KOPT-K1 (cell line): ENCODE measurements at regions not wholly inside any gene's neighbourhood (a gene's known extent, or its start where the extent isn't known, plus 50 kb on each side); places are given as distances from the start of the nearest gene placed in this dataset.
"Not testable (repeated sequence)": the region's sequence is repeated elsewhere in the genome, so short reads cannot be mapped to it uniquely, and the experiment has no call there.

ENCODE experiments used
- H3K27ac ChIP-seq: fragments of 200-600 bp; sonication (generic); 2 replicates; pipeline ENCODE4 v1.5.1; 2016; ENCODE audit warnings: antibody characterized with exemption, mild to moderate bottlenecking, low read depth, low read length; ENCODE audit not compliant: poor library complexity, severe bottlenecking
- H3K36me3 ChIP-seq: fragments of 200-600 bp; sonication (generic); 2 replicates; pipeline ENCODE4 v1.5.1; 2017; ENCODE audit warnings: antibody characterized with exemption, mild to moderate bottlenecking, low read length, moderate library complexity; ENCODE audit not compliant: insufficient read depth
- H3K9me3 ChIP-seq: fragments of 200-600 bp; sonication (generic); 2 replicates; pipeline ENCODE4 v1.5.1; 2017; ENCODE audit warnings: antibody characterized with exemption, low read length, mild to moderate bottlenecking; ENCODE audit not compliant: insufficient read depth, poor library complexity, severe bottlenecking

DNA sequence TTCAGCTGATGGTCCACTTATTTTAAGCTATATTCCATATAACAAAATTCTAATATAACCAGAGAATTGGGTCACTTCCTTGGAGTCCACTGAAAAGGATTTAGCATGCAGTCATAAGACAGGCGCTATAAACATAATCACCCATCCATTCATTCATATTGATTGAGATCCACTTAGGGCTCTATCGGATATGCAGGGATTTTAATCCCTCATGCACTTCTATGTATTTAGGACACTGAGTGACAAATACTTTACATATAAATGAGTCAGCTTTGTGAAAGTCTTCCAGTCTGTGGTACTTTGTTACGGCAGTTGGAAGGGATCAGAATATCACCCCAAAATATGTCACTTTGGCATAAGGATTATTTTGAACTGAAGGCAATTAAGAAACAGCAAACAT lies 127.3 kb upstream of the ZNF608 start:
- no peaks in the 10 kb centered on the region for H3K9me3 ChIP-seq
- no peak overlapping the region for H3K27ac ChIP-seq
- no peaks in the 10 kb centered on the region for H3K36me3 ChIP-seq

DNA sequence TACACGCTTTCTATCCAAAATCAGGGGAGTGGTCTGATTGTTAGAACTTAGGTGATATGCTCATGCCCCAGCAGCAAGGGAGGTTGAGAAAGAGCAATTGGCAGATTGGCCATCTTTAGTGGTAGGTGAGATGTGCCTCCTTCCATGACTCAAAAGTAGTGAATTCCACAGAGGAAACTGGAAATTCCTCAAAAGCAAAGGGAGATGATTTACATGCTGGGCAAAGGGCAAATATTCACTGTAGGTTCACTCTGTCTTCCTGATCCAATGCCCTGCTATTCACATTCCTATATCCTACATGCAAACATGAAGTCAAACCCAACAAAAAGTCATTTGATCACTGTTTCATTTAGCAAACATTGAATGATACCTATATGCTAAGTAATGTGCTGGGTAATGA lies 130.1 kb upstream of the ZNF608 start:
- Histone ChIP-seq H3K36me3 (no peaks in the 10 kb centered on the region), H3K9me3 (no peaks in the 10 kb centered on the region), H3K27ac (no peak overlapping the region)

DNA sequence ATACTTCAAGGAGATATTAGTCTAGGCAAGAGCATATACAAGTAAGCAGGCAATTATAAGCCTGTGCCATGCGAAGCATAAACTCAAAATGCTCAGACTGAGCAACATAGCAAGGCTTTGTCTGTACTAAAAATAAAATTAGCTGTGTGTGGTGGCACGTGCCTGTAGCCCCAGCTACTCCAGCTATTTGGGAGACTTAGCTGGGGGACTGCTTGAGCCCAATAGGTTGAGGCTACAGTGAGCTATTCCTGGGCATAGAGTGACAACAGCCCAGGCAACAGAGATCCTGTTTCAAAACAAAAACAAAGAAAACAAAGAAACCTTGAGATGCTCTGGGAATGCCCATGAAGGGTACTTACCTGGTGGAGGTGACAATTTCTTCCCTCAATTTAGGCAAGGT lies 130.5 kb upstream of the ZNF608 start:
- Histone ChIP-seq H3K9me3 (no peaks in the 10 kb centered on the region), H3K27ac (no peak overlapping the region)

DNA sequence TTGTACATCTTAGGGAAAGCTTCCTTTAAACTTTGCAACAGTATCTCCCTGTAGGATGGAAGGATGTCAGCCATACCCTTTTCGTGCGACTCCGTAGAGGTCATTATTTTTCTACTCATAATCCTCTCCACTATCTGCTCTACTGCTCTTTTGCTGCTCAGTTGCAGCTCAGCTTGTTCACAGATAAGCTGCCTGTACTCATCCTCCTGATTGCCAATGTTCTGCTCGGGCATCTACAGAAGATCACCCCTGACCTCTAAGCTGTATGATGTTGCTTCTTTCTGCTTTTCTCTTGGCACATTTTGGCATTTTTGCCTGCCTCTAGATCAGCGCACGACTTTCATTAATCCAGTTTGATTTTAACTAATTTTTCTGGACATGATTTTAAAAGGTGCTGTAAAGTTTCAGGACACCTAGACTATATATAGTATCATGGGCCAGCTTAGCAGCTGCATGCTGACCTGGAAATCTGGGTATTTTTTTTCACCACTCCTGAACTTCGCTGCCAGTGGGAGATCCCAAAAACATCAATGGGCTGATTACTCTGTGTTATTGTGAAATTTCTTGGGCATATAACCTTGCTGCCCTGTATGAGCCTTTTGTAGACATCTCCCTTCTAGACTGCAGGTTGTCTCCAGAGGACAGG lies 131.2 kb upstream of the ZNF608 start:
- Histone ChIP-seq H3K27ac (no peak overlapping the region), H3K9me3 (no peaks in the 10 kb centered on the region), H3K36me3 (no peaks in the 10 kb centered on the region)

More for the DNA sequence above, 130.5 kb upstream of the ZNF608 start:
- no peaks in the 10 kb centered on the region for H3K36me3 ChIP-seq

DNA sequence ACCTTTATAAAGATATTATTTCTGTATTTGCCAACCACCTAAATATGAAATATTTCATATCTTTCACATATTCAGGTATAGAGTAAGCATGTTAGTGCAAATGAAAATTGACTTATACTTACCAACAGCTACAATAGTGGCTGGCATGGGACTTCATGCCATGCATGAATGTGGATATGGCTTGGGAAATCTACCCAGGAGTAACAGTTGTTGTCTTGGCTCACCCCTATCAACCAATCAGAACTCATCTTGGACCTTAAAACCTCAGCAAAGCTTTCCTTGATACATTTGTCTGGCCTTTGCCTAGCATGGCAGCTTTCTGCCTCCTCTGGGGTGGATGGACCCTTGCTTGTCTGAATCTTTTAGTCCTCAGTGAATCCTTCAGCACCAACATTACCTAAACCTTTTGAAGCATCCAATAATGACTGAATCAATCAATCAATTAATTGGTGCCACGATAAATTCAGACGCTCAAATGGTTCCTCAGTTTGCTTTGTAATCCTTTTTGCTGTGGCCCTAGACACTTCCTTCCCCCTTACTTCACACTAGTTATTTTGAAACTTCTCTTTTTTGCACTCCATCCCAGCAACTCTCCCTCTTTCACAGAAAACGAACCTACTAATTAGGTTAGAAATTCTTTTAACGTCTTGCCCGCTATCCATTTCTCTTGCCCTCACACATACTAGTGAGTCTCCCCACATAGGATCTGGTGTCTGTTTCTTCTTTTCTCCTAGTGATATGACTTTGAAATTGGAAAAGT lies 132.3 kb upstream of the ZNF608 start:
- no peaks in the 10 kb centered on the region for H3K36me3 ChIP-seq
- no peak overlapping the region for H3K27ac ChIP-seq
- H3K9me3 ChIP-seq = no peaks in the 10 kb centered on the region

DNA sequence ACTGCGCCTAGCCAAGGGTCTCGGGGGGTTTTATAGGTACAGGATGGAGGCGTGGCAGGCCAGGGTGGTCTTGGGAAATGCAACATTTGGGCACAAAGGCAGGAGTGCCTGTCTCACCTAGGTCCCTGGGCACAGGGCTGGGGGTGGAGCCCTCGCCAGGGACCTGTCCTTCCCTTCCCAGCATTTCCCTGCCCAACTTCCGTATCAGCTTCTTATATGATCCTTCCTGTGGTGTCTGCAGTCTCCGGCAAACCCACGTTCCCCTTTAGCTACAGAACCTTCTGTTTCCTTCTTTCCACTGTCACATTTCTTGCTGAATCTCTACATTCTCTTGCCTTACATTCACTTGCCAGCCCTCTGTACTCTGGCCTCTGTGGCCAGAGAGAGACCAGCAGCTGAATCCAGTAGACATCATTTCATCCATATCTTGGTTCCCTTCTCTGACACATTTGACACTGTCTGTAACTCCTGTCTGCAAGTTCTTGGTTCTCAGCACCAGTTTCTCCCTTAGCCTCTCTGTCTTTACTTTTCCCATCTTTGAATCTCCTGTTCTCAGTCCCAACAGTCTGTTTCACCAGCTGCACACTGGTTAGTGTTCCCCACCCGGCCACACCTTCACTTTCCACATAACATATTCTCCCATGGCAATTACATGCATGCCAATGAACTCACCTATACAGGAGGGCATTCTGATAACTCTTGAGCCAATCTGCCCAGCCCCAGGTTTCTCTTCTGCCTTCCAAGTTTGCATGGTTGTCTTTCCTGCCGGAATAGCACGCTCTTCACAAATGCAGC lies 134.7 kb upstream of the ZNF608 start:
- H3K9me3 ChIP-seq = no peaks in the 10 kb centered on the region
- H3K36me3 ChIP-seq = no peaks in the 10 kb centered on the region
- no peak overlapping the region for H3K27ac ChIP-seq

DNA sequence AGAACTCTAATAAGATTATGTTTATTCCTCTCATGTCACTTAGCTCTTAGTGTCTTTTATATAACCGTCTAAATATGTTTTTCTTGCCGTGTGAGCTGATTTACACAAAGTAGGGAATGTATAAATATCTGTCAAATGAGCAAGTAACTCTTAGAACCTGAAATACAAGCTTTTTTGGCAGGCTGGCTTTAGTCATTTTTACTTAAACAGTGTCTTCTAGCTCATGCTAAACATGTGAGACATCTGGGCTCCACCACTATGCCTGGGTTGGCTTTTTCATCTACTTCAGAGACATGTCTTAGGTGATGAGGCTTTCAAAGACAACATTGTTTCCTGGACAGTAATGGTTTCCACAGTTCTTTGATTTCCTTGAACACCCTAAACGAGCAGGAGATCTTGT lies 137.2 kb upstream of the ZNF608 start:
- H3K36me3 ChIP-seq = no peaks in the 10 kb centered on the region
- H3K9me3 ChIP-seq = no peaks in the 10 kb centered on the region
- H3K27ac ChIP-seq = no peak overlapping the region

DNA sequence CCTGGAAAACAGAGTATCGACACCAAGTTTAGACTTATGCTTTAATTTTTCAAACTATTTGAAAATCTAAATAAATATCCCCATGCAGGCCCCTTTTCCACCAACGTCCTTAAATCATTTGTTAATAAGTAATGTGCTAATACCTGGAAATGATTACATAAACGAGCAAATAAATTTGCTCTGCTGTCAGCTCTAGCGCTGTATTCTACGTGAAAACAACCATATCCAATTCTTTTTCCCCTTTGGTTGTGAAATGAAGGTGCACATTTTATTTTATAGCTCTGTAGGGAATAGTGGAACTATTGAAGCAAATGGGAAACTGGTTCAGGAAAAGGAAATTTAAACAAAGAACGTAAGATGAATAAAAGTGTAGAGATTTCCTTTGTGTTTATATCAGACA lies 137.7 kb upstream of the ZNF608 start:
- no peaks in the 10 kb centered on the region for H3K36me3 ChIP-seq
- H3K9me3 ChIP-seq = no peaks in the 10 kb centered on the region
- H3K27ac ChIP-seq = no peak overlapping the region

DNA sequence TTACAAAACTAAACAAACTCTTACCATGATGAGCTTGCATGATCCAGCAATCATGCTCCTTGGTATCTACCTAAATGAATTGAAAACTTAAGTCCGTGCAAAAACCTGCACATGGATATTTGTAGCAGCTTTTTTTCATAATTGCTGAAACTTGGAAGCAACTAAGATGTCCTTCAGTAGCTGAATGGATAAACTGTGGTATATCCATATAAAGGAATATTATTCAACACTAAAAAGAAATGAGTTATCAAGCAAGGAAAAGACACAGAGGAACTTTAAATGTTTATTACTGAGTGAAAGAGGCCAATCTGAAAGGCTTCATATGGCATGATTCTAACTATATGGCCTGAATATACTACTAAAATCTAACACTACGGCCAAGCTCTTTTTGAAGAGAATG lies 139.1 kb upstream of the ZNF608 start:
- Histone ChIP-seq H3K9me3 (no peaks in the 10 kb centered on the region), H3K36me3 (no peaks in the 10 kb centered on the region), H3K27ac (no peak overlapping the region)

DNA sequence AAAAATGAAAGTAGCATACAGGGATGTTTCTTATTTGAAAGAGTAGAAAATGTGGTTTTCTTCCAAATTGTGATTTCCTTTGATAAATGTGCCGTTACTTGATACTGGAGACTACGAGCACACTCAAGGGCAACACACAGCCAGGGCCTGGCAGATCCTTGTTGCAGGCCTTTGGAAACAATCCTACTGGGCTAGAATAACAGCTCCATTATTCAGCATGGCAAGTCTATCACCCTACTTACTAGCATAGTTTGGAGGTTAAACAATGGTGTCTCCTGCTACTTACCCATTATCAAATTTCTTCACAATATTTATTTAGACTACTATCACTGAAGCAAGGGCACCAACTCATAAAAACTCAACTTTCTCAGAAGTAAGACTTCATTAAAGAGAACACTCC lies 140.8 kb upstream of the ZNF608 start:
- Histone ChIP-seq H3K27ac (no peak overlapping the region), H3K36me3 (no peaks in the 10 kb centered on the region), H3K9me3 (no peaks in the 10 kb centered on the region)

DNA sequence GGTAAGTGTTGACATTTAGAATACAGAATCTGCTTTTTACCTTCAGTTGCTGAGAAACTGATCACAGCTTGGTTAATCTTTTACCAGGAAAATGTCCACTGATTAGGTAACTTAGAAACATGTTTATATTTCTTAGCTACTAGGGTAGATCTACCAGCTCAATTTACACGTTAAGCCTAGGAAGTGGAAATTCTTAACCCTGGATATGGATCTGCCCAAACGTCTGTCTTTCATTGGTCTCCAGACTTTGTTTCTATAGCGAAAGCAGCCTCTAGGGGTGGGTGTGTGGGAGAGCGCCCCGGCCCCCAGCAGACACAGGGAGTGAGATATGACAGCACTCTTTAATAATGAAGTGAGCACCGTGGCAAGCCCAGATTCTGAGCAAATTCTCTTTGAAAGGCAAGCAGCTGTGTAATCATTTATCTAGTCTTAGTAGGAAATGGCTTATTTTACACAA lies 141.6 kb upstream of the ZNF608 start:
- no peaks in the 10 kb centered on the region for H3K36me3 ChIP-seq
- H3K9me3 ChIP-seq = no peaks in the 10 kb centered on the region
- no peak overlapping the region for H3K27ac ChIP-seq

DNA sequence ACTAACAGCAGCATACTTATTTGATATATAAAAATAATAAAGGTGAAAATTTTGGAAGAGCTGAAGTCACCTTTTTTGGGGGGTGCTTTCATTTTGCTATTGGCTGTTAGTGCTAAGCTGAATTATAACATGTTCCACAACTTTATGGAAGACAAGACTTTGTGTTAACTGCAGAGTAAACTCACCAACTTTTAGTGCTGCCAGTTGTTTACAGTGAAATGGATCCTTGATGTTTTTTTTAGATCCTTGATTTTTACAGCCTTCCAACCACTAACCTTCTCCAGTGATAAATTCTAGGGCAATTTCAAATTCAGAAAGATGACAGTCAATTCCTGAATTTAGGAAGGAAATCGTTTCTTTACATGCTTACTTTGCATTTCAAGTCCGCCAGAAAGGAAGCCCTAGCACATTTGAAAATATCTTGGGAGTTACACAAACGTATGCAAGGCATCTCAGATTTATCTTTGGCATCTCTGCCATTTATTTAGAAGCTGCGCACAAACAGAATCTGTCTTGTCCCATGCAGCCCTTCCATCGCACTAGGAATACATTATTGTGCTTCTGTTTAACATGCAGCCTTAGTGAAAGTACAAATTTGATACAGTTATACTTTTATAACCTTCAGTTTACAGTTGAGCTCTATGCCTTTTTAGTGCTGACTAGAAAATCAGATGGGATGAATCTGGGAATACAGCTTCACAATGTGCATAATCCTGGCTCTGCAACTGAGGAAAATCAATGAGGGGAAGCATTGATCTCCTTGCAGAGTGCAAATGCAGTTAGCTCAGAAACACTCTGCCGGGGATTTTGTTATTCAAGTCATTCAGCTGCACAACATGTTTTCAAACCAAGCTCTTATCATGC lies 142.4 kb upstream of the ZNF608 start:
- no peaks in the 10 kb centered on the region for H3K9me3 ChIP-seq
- no peaks in the 10 kb centered on the region for H3K36me3 ChIP-seq
- H3K27ac ChIP-seq = no peak overlapping the region

DNA sequence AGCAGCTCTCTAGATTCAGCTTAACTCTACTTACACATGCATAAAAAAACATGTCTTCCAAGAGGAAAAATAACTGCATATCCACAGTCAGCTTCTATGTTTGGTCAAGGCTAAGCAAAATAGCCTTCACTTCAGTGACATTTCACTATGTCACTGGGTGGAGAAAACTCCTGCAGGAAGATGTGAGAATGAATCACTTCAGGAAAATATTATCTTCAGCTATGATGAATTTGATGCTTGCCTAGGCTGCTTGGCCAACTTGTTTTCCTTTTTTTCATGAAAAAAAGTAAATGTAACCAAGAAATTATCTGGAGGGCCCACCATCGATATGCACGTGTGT lies 143.0 kb upstream of the ZNF608 start:
- Histone ChIP-seq H3K9me3 (no peaks in the 10 kb centered on the region), H3K36me3 (no peaks in the 10 kb centered on the region), H3K27ac (no peak overlapping the region)

DNA sequence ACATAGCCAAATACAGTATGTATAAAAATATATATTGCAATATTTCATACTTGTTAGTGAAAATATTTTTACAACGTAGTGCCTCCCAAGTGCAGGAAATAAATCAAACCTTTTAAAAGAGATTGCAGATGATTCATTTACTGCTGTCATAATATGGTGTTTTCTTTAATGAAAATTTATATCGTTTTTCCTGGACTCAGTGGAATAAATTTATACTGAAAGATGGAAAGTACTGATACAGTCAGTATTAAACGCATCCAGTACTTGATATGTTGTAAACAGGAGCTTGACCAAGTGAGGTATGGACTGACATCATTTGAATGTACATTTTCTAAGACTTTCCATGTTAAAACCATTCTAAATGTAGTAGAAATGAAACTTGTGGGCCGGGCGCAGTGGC lies 143.4 kb upstream of the ZNF608 start:
- H3K9me3 ChIP-seq = no peaks in the 10 kb centered on the region
- no peaks in the 10 kb centered on the region for H3K36me3 ChIP-seq
- no peak overlapping the region for H3K27ac ChIP-seq

DNA sequence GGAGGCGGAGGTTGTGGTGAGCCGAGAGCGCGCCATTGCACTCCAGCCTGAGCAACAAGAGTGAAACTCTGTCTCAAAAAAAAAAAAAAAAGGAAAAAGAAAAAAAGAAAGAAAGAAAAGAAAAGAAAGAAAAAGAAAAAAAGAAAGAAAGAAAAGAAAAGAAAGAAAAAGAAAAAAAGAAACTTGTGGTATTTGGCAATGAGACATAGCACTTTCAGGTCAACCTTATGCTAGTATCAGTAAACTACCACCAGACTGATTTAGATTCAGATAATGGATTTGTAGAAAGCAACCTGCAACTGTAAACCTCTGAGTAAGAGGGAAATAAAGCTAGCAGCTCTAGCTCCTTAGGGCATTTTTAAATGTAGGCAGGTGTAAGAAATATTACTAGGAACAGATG lies 144.0 kb upstream of the ZNF608 start:
- H3K27ac ChIP-seq, H3K36me3 ChIP-seq, H3K9me3 ChIP-seq: not testable (repeated sequence)
